Left lung (tissue), 4 donors: ENCODE measurements at regions not wholly inside any gene's neighbourhood (a gene's known extent, or its start where the extent isn't known, plus 50 kb on each side); places are given as distances from the start of the nearest gene placed in this dataset.

Experiments used
- ATAC-seq: fragments of 200-7000 bp; cut with Tn5 transposase; one replicate; pipeline ENCODE4 v1.9.1; 2020; ENCODE audit warnings: moderate library complexity
- DNase-seq, 4 donors: peaks; one replicate each; pipeline ENCODE4 v3.0.0-alpha.2; 2013 to 2020
- H3K27ac ChIP-seq, 2 donors: fragments of 200-600 bp; sonication (generic) in 1 of 2; one replicate each; pipeline versions ENCODE4 v1.5.0 to v1.8.0; 2020 to 2021
- H3K27me3 ChIP-seq, 2 donors: fragments of 200-600 bp; sonication (generic) in 1 of 2; one replicate each; pipeline versions ENCODE4 v1.5.0 to v1.8.0; 2020 to 2021
- H3K36me3 ChIP-seq, 2 donors: fragments of 200-600 bp; sonication (generic) in 1 of 2; one replicate each; pipeline versions ENCODE4 v1.5.0 to v1.8.0; 2020 to 2021
- H3K4me1 ChIP-seq, 2 donors: fragments of 200-600 bp; one replicate each; pipeline ENCODE4 v1.8.0; 2021
- H3K4me3 ChIP-seq, 2 donors: fragments of 200-600 bp; sonication (generic) in 1 of 2; one replicate each; pipeline versions ENCODE4 v1.5.0 to v1.8.0; 2020 to 2021; ENCODE audit warnings: mild to moderate bottlenecking in 1 of 2
- H3K9me3 ChIP-seq, 2 donors: fragments of 200-600 bp; sonication (generic) in 1 of 2; one replicate each; pipeline versions ENCODE4 v1.5.0 to v1.8.0; 2020 to 2021
- CTCF ChIP-seq, 2 donors: fragments of 200-600 bp; sonication (generic) in 1 of 2; IDR thresholded peaks; one replicate each; pipeline versions ENCODE4 v1.5.0 to v1.8.0; 2021; ENCODE audit warnings: antibody characterized with exemption in 2 of 2
- intact Hi-C, 2 donors: fragments of 100-400 bp; cut with DNase I; formaldehyde crosslinking; loops; one replicate each; pipeline versions ENCODE4 v1.11.2 to v1.14.2; 2022
- donor health status: DM: no; HTN: yes; CAD: no.
- donor health status: DM: no; HTN: no; CAD: no.

- TF ChIP-seq CTCF (IDR thresholded peaks at IDR 0.05) = no peak
- intact Hi-C loops = no loop called here
- ATAC-seq = no peak
- no peak overlapping the region for H3K27ac ChIP-seq
- no peaks in the 10 kb centered on the region for H3K4me1 ChIP-seq
- H3K9me3 ChIP-seq = no peaks in the 10 kb centered on the region
- peak in 2 of 4 donors; percentile 12 to 20 for DNase-seq
- H3K27me3 ChIP-seq = no peaks in the 10 kb centered on the region
- no peaks in the 10 kb centered on the region for H3K36me3 ChIP-seq
- H3K4me3 ChIP-seq = no peak overlapping the region
Observed at GRCh38 chr7:133132906-133133305, 51.0 kb upstream of the CHCHD3 start.

GRCh38 chr7:133134810-133135209, 52.9 kb upstream of the CHCHD3 start:
- Histone ChIP-seq H3K9me3 (no peaks in the 10 kb centered on the region), H3K27ac (no peak overlapping the region), H3K27me3 (no peaks in the 10 kb centered on the region), H3K36me3 (no peaks in the 10 kb centered on the region), H3K4me3 (no peak overlapping the region), H3K4me1 (no peaks in the 10 kb centered on the region)
- intact Hi-C loops = no loop called here
- DNase-seq = no peak
- ATAC-seq = no peak
- TF ChIP-seq CTCF (IDR thresholded peaks at IDR 0.05) = no peak

- intact Hi-C loops = no loop called here
- ATAC-seq (no peak), DNase-seq (no peak)
Observed at GRCh38 chr7:133135451-133135850, 53.6 kb upstream of the CHCHD3 start.

GRCh38 chr7:133139350-133139749, 57.5 kb upstream of the CHCHD3 start:
- Histone ChIP-seq H3K27me3 (no peaks in the 10 kb centered on the region), H3K27ac (no peak overlapping the region), H3K4me1 (no peaks in the 10 kb centered on the region), H3K36me3 (no peaks in the 10 kb centered on the region), H3K9me3 (no peaks in the 10 kb centered on the region), H3K4me3 (no peak overlapping the region)
- TF ChIP-seq CTCF (IDR thresholded peaks at IDR 0.05) = no peak
- DNase-seq (peak in 2 of 4 donors; percentile 14 to 50), ATAC-seq (peak; percentile 69)
- intact Hi-C loops = no loop called here

More at GRCh38 chr7:133135451-133135850, 53.6 kb upstream of the CHCHD3 start:
- Histone ChIP-seq H3K9me3 (no peaks in the 10 kb centered on the region), H3K36me3 (no peaks in the 10 kb centered on the region), H3K27ac (no peak overlapping the region), H3K4me1 (no peaks in the 10 kb centered on the region), H3K4me3 (no peak overlapping the region), H3K27me3 (no peaks in the 10 kb centered on the region)
- no peak for TF ChIP-seq CTCF (IDR thresholded peaks at IDR 0.05)

- Histone ChIP-seq H3K27me3 (no peaks in the 10 kb centered on the region), H3K9me3 (no peaks in the 10 kb centered on the region), H3K27ac (no peak overlapping the region), H3K36me3 (no peaks in the 10 kb centered on the region), H3K4me1 (no peaks in the 10 kb centered on the region), H3K4me3 (no peak overlapping the region)
- DNase-seq (no peak), ATAC-seq (no peak)
- intact Hi-C loops = no loop called here
- no peak for TF ChIP-seq CTCF (IDR thresholded peaks at IDR 0.05)
Observed at GRCh38 chr7:133139801-133140200, 57.9 kb upstream of the CHCHD3 start.
